HepG2 (cell line): ENCODE measurements at regions not wholly inside any gene's neighbourhood (a gene's known extent, or its start where the extent isn't known, plus 50 kb on each side); places are given as distances from the start of the nearest gene placed in this dataset.

Experiments used
- CTCF ChIP-seq: sonication (generic); formaldehyde crosslinking; IDR thresholded peaks from 2 replicates; pipeline ENCODE4 v1.5.0; 2020; ENCODE audit warnings: mild to moderate bottlenecking, missing genetic modification reagents, moderate library complexity
- DPF2 ChIP-seq: sonication (generic); formaldehyde crosslinking; IDR thresholded peaks from 2 replicates; pipeline ENCODE4 v1.4.0; 2020; ENCODE audit warnings: mild to moderate bottlenecking, low read depth, missing genetic modification reagents, borderline replicate concordance
- HDAC2 ChIP-seq: sonication (generic); formaldehyde crosslinking; IDR thresholded peaks from 2 replicates; pipeline ENCODE4 v1.4.0; 2020; ENCODE audit warnings: missing genetic modification reagents

- no peak for TF ChIP-seq DPF2 (CRISPR knock-in tag)
- TF ChIP-seq HDAC2 (CRISPR knock-in tag) = no peak
- TF ChIP-seq CTCF = no peak
Measured at GRCh38 chr21:28579986-28580550, 412.6 kb downstream of the LTN1 start.
